HPDE6-E6E7 (cell line): ENCODE measurements at regions not wholly inside any gene's neighbourhood (a gene's known extent, or its start where the extent isn't known, plus 50 kb on each side); places are given as distances from the start of the nearest gene placed in this dataset.

Experiments used
- DNase-seq: peaks from one replicate; pipeline ENCODE4 v3.0.0; 2011; ENCODE audit warnings: missing footprints; ENCODE audit errors: extremely low spot score

DNA sequence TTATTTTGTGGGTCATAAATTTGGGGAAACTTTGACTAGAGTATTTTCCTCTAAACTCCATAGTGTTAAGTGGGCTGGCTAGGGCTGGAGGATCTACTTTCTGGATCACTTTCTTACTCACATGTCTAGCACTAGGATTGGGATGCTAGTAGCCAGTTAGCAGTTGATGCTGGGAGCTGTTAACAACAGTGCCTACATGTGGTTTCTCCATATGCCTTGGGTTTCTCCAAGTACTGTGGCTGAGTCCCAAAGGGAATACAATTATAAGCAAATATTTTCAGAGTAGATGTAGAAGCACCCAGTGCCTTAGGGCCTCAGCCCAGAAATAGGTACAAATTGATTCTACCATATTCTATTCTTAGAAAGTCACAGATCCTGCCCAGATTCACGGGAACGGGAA is 1614.9 kb downstream of the ARAP2 start:
- no peak for DNase-seq

- DNase-seq = no peak
Observed at GRCh38 chr4:34633241-34633640, 1611.1 kb downstream of the ARAP2 start.

- no peak for DNase-seq
Observed at GRCh38 chr4:34636623-34637022, 1607.7 kb downstream of the ARAP2 start.

DNA sequence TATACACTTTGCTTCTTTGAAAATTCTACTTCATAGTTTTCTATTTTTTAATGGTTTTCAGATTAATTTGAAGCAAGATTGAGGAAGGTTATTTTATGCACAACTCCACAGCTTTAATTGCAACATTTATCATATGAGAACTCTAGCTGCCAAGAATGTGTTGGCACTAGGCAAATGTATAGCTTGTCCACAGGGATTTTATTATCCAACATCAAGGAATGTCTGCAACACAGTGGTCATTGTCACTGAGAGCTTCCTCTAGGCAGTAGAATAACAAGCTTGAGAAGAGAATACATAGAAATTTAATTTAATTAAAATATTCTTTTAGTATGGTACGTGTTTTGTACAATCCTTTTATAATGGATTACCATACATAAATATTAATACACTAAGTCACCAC is 1600.8 kb downstream of the ARAP2 start:
- no peak for DNase-seq

DNA sequence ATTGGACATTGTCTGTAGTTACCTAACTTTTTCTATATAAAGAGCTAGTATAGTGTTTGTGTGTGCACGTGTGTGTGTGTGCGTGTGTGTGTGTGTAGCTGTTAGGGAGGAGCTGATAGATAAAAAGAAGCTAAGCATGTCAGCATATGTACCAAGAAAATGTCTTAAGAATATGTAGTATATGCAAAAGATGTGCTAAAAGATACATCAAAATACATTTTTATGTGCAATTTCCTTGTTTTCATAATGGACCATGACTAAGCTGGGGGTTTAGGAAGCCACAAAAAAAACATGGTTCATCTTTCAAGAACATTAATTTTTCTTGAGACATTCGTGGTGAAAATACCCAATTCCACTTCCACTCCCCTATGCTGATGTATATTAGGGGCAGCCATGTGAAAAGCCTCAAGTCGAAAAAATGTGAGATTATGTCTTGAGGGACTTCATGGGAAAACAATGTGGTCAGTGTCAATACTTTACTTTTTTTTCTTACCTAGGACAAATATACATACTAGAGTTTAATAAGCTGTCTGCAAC is 1599.7 kb downstream of the ARAP2 start:
- DNase-seq = no peak

- no peak for DNase-seq
Observed at GRCh38 chr4:34649716-34650115, 1594.6 kb downstream of the ARAP2 start.

DNA sequence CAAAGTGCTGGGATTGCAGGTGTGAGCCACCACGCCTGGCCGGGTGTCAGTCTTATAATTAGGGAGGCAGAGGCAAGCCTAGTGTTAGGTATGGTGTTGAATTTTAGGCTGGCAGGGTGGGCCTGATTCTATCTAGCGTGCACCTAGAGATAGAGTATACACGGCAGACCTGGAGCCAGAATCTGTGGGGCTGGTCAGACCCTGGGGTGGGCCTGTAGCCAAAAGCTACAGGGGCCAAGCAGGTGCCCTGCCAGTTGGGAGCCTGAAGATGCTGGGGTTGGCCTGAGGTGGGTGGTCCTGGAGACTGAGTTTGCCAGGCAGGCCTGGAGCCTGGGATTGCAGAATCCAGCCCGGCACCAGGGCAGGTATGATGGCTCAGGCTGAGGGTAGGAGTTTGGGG is 1580.3 kb downstream of the ARAP2 start:
- no peak for DNase-seq

DNA sequence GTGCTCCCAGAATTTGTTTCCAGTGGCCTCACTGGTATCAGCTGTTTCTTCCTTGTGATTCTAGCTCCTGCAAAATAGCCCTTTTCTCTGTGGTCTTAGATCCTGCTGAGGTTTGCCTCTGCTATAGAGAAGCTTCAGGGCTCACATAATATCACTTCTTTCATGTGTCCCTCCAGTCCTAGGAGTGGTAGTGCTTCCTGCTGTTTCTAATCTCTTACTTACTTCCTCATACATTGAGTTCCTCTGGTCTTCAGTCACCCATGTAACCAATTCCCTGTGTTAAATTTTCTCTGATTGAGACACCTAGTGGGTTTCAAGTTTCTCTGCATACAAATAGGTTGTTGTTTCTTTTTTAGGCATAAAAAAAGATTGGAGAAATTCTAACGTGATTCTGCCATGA is 1567.9 kb downstream of the ARAP2 start:
- peak; percentile 2 for DNase-seq

GRCh38 chr4:34678431-34678830 is 1565.9 kb downstream of the ARAP2 start:
- DNase-seq = no peak

GRCh38 chr4:34679228-34679627 is 1565.1 kb downstream of the ARAP2 start:
- DNase-seq = no peak

- DNase-seq = no peak
Observed at GRCh38 chr4:34709564-34709963, 1534.8 kb downstream of the ARAP2 start.

DNA sequence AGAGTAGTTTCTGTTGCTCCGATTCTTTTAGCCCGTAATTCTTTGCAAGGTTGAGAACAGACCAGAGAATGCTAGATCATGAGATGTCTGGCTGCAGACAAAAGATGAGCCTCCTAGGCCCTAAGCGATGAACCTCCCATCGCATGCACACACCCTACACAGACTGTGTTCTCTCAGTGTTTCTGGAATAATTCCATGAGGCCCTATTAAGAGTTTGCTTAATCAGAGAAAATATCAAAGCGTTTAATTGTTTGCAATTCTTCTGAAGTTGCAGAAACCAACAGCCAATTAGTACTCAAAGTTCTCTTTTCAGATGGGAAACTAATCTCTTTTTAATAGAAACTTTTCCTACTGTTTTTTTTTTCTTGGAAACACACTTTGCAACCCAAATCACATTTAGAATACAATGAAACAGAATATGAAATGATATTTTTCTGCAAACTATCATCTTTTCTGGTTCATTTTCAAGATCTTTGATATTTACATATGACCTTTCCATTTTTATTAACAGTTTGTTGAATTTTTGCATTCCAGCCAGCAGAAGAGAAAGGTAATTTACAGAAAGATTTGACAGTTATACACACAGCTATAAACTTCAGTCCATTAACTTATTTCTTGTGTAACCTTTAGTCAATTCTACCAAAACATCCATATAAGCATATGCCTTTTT is 1525.6 kb downstream of the ARAP2 start:
- DNase-seq = no peak

GRCh38 chr4:34720571-34720970 is 1523.7 kb downstream of the ARAP2 start:
- DNase-seq = peak; percentile 7

DNA sequence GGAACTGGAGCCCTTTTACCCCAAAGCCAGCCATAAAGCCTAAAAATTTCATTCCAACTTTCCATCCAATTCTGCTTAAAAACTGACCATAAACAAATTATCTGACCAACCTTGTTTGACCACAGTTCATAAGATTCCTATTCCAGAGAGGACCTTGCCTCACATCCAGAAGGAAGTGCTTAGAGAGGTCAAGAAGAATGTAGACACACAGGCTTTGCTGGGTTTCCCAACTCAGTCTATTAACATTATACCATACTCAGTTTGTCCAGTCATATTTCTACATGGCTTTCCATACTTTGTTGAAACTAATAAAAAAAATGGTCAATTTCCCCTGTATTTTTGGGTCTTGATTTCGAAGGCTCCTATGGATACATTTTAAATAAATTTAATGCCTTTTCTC is 1522.5 kb downstream of the ARAP2 start:
- no peak for DNase-seq

- no peak for DNase-seq
Observed at GRCh38 chr4:34723605-34724004, 1520.7 kb downstream of the ARAP2 start.

DNA sequence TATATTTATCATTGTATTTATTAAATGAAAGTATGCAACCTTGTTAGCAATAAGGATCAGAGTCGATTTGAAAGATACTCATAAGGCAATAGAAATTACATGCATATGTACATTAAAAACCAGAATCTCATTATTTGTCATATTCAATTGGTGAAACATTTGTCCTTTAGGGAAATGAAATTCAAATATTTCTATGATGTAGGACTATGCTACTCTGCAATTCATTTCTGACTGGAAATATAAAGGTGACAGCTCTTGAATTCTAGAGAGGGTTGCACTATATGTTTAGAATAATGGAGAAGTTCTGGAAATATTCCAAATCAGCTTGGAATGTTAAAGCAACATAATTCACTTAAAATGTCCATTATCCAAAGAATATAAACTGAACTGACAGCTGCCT is 1519.8 kb downstream of the ARAP2 start:
- no peak for DNase-seq

- DNase-seq = peak; percentile 21
Observed at GRCh38 chr4:34731070-34731469, 1513.2 kb downstream of the ARAP2 start.

GRCh38 chr4:34732176-34732950 is 1512.0 kb downstream of the ARAP2 start:
- no peak for DNase-seq

DNA sequence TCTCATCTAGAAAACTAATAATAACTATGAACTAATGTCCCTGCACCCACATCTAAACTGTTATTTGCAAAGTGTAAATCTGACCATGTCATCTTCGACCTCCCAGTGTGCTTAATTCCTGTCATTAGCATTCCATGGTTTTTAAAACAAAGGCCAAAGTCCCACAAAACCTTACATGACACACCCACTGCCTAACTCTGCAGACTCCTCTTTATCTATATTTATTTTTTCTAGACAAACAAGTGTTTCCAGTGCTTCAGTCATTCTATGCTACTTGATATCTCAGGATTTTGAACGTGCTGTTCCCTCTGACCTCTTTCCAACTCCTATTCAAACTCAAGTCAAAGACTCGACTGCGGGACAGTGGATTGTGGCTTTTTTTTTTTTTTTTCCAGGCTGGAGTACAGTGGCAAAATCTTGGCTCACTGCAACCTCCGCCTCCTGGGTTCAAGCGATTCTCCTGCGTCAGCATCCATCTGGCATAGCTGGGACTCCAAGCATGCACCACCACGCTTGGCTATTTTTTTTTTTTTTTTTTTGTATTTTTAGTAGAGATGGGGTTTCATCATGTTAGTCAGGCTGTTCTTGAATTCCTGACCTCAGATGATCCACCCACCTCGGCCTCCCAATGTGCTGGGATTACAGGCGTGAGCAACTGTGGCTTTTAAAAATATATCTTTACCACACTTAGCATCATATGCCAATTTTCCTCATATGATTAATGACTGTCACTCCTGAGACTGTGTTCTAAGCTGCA is 1511.0 kb downstream of the ARAP2 start:
- no peak for DNase-seq

DNA sequence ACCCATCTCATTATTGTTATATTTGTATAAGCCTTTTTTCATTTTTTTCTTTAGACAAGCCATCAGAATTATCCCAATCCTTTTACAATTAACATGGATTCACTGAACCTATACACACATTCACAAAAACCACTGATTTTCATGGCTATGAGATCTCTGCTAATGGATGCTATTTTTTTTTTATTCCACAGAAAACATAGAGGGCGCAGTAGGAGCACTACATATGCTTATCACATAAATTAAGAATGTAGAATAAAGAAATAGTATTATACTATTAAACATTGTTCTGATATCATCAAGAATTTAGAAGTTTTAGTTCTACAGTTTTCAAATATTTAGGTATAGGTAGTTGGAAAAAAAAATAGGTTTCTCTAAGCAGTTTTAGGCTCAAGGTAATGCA is 1477.4 kb downstream of the ARAP2 start:
- DNase-seq = no peak

GRCh38 chr4:34767407-34767806 is 1476.9 kb downstream of the ARAP2 start:
- no peak for DNase-seq

- DNase-seq = no peak
Observed at GRCh38 chr4:34771632-34772031, 1472.7 kb downstream of the ARAP2 start.

GRCh38 chr4:34790131-34790530 is 1454.2 kb downstream of the ARAP2 start:
- no peak for DNase-seq
